Body of pancreas (tissue), 4 donors: ENCODE measurements at regions not wholly inside any gene's neighbourhood (a gene's known extent, or its start where the extent isn't known, plus 50 kb on each side); places are given as distances from the start of the nearest gene placed in this dataset.
"Not testable (repeated sequence)": the region's sequence is repeated elsewhere in the genome, so short reads cannot be mapped to it uniquely, and the experiment has no call there.

Source experiments
- ATAC-seq: fragments of 150-250 bp; one replicate; pipeline ENCODE4 v1.9.1; 2016
- DNase-seq, 4 donors: peaks; one replicate each; pipeline ENCODE4 v3.0.0-alpha.2; 2019
- H3K27ac ChIP-seq, 4 donors: fragments of 200-600 bp; sonication (generic); 1 replicate in 3 of 4; 2 replicates in 1 of 4; pipeline versions ENCODE4 v1.5.1 to v1.6.1; 2016 to 2019; ENCODE audit warnings: mild to moderate bottlenecking in 1 of 4, mixed read lengths in 1 of 4, moderate library complexity in 1 of 4
- H3K27me3 ChIP-seq, 2 donors: fragments of 200-600 bp; sonication (generic); one replicate each; pipeline ENCODE4 v1.6.0; 2016; ENCODE audit warnings: mild to moderate bottlenecking in 1 of 2
- H3K36me3 ChIP-seq, 2 donors: fragments of 200-600 bp; sonication (generic); replicated peaks in 1 of 2; 2 replicates each; pipeline ENCODE4 v1.5.1; 2016; ENCODE audit warnings: low read depth in 2 of 2; ENCODE audit not compliant: insufficient read depth in 1 of 2
- H3K4me1 ChIP-seq: fragments of 200-600 bp; sonication (generic); one replicate; pipeline ENCODE4 v1.6.0; 2016
- H3K4me3 ChIP-seq, 2 donors: fragments of 200-600 bp; sonication (generic); 1 replicate in 1 of 2; 2 replicates in 1 of 2; pipeline ENCODE4 v1.5.1; 2016 to 2019
- H3K9me3 ChIP-seq, 3 donors: fragments of 200-600 bp; sonication (generic); 1 replicate in 2 of 3; 2 replicates in 1 of 3; pipeline ENCODE4 v1.5.1; 2016
- CTCF ChIP-seq, 7 experiments: fragments of 450-650 bp in 4 of 7; fragments of 200-600 bp in 3 of 7; sonication (generic) in 3 of 7; IDR thresholded peaks; one replicate each; pipeline ENCODE4 v1.5.1; 2016 to 2019; ENCODE audit warnings: antibody characterized with exemption in 7 of 7
- WGBS, 2 donors: methylation state at CpG; one replicate each; pipeline ENCODE4 v1.1.5; 2017; 5-methylcytosine and 5-hydroxymethylcytosine counted together
- intact Hi-C: fragments of 100-400 bp; cut with DNase I; formaldehyde crosslinking; loops from one replicate; pipeline ENCODE4 v1.15.1; 2023

- H3K4me1 ChIP-seq, H3K4me3 ChIP-seq, H3K36me3 ChIP-seq, H3K27ac ChIP-seq, H3K27me3 ChIP-seq, H3K9me3 ChIP-seq, intact Hi-C loops: not testable (repeated sequence)
- ATAC-seq (peak; percentile 71), DNase-seq (peak in 3 of 4 donors; percentile 14 to 29 (median 16))
- peak in 2 of 7 experiments; percentile 11 to 54 for TF ChIP-seq CTCF (IDR thresholded peaks at IDR 0.05)
- 9% methylated on average over 25 of the region's 36 CpGs; no CpG with 5 or more reads in 1 of the 2 donors for WGBS, 2 donors
Observed at GRCh38 chr9:42550789-42551357, 367.4 kb downstream of the SPATA31A6 start.

- not testable (repeated sequence) for ATAC-seq
Observed at GRCh38 chr9:42568530-42568929, 385.1 kb downstream of the SPATA31A6 start.

GRCh38 chr9:42568942-42569556 lies 385.6 kb downstream of the SPATA31A6 start:
- no CpG with 5 or more reads among the region's 34 CpGs for WGBS, 2 donors
- intact Hi-C loops, H3K36me3 ChIP-seq, H3K4me1 ChIP-seq, H3K4me3 ChIP-seq, H3K9me3 ChIP-seq, H3K27me3 ChIP-seq: not testable (repeated sequence)
- ATAC-seq (peak; percentile 33), DNase-seq (peak in 3 of 4 donors; percentile 17 to 28 (median 18))
- H3K27ac ChIP-seq = peak overlapping the region in 1 of 4 donors; percentile 40

More at GRCh38 chr9:42568530-42568929, 385.1 kb downstream of the SPATA31A6 start:
- H3K9me3 ChIP-seq, H3K36me3 ChIP-seq, H3K27ac ChIP-seq, intact Hi-C loops, H3K4me3 ChIP-seq, H3K27me3 ChIP-seq, H3K4me1 ChIP-seq: not testable (repeated sequence)
- peak in 1 of 4 donors; percentile 76 for DNase-seq
- no CpG with 5 or more reads among the region's 15 CpGs for WGBS, 2 donors

- H3K9me3 ChIP-seq, H3K36me3 ChIP-seq, H3K4me1 ChIP-seq, H3K27ac ChIP-seq, H3K27me3 ChIP-seq, intact Hi-C loops, ATAC-seq, H3K4me3 ChIP-seq: not testable (repeated sequence)
- DNase-seq = peak in 1 of 4 donors; percentile 0
- 49 to 58% methylated on average over 5 to 7 of the region's 8 CpGs for WGBS, 2 donors
Observed at GRCh38 chr9:42577851-42578250, 394.4 kb downstream of the SPATA31A6 start.
